Transverse colon (tissue), 4 donors: ENCODE measurements at regions not wholly inside any gene's neighbourhood (a gene's known extent, or its start where the extent isn't known, plus 50 kb on each side); places are given as distances from the start of the nearest gene placed in this dataset.
"Not testable (repeated sequence)": the region's sequence is repeated elsewhere in the genome, so short reads cannot be mapped to it uniquely, and the experiment has no call there.

ENCODE experiments used
- DNase-seq: peaks from one replicate; pipeline ENCODE4 v3.0.0-alpha.2; 2019
- H3K27ac ChIP-seq, 4 donors: fragments of 200-600 bp; sonication (generic); 2 replicates each; pipeline ENCODE4 v1.5.1; 2016 to 2018; ENCODE audit warnings: inconsistent platforms in 4 of 4
- H3K27me3 ChIP-seq: fragments of 200-600 bp; sonication (generic); 2 replicates; pipeline ENCODE4 v1.5.1; 2017; ENCODE audit warnings: inconsistent platforms
- H3K36me3 ChIP-seq, 4 donors: fragments of 200-600 bp; sonication (generic); 2 replicates each; pipeline ENCODE4 v1.5.1; 2017 to 2019; ENCODE audit warnings: inconsistent platforms in 4 of 4
- H3K4me1 ChIP-seq, 4 donors: fragments of 200-600 bp; sonication (generic); 2 replicates each; pipeline ENCODE4 v1.5.1; 2017 to 2020; ENCODE audit warnings: inconsistent platforms in 4 of 4
- H3K4me3 ChIP-seq, 4 donors: fragments of 200-600 bp; sonication (generic); 1 replicate in 1 of 4; 2 replicates in 3 of 4; pipeline versions ENCODE4 v1.5.1 to v1.6.1; 2017 to 2019; ENCODE audit warnings: inconsistent platforms in 4 of 4
- H3K9me3 ChIP-seq, 2 donors: fragments of 200-600 bp; sonication (generic); 2 replicates each; pipeline ENCODE4 v1.5.1; 2017 to 2019; ENCODE audit warnings: inconsistent platforms in 2 of 2
- CTCF ChIP-seq, 5 experiments: fragments of 200-600 bp in 3 of 5; fragments of 450-650 bp in 2 of 5; sonication (generic) in 3 of 5; IDR thresholded peaks; 1 replicate in 2 of 5; 2 replicates in 3 of 5; pipeline ENCODE4 v1.5.1; 2016 to 2017; ENCODE audit warnings: antibody characterized with exemption in 5 of 5, inconsistent platforms in 3 of 5, mild to moderate bottlenecking in 2 of 5, moderate library complexity in 1 of 5
- EP300 ChIP-seq: sonication (generic); formaldehyde crosslinking; IDR thresholded peaks from one replicate; pipeline ENCODE4 v1.6.1; 2017; ENCODE audit warnings: antibody characterized with exemption, low read depth
- POLR2A ChIP-seq: fragments of 450-650 bp; IDR thresholded peaks from one replicate; pipeline ENCODE4 v1.6.1; 2016; ENCODE audit warnings: antibody characterized with exemption, mild to moderate bottlenecking, moderate library complexity
- POLR2AphosphoS5 ChIP-seq, 3 donors: sonication (generic); formaldehyde crosslinking; IDR thresholded peaks; one replicate each; pipeline ENCODE4 v1.6.1; 2016; ENCODE audit warnings: antibody characterized with exemption in 3 of 3
- WGBS, 2 donors: methylation state at CpG; one replicate each; pipeline ENCODE4 v1.1.5; 2018; ENCODE audit warnings: low coverage in 1 of 2; 5-methylcytosine and 5-hydroxymethylcytosine counted together
- in situ Hi-C, 4 donors: fragments of 200-750 bp; cut with MboI; loops; one replicate each; pipeline versions ENCODE4 v1.15.0 to v1.15.1; 2017; ENCODE audit warnings: low sequenced_read_pairs in 3 of 4, low pct_ligation_motif_present in 1 of 4, low pct_unique_long_range_greater_than_20kb in 1 of 4
- intact Hi-C: fragments of 100-400 bp; cut with DNase I; formaldehyde crosslinking; loops from one replicate; pipeline ENCODE4 v1.15.1; 2023; ENCODE audit warnings: low total_unique reads

GRCh38 chr1:219712506-219712905 is 99.6 kb upstream of the ZC3H11B start:
- TF ChIP-seq POLR2A (no peak), CTCF (IDR thresholded peaks at IDR 0.05) (no peak), EP300 (no peak), POLR2AphosphoS5 (IDR thresholded peaks at IDR 0.05) (no peak)
- no peaks in the 10 kb centered on the region for H3K27me3 ChIP-seq
- no peaks in the 10 kb centered on the region for H3K36me3 ChIP-seq
- DNase-seq: no peak
- intact Hi-C loops (no loop called here), in situ Hi-C loops (no loop called here)
- H3K9me3 ChIP-seq: no peaks in the 10 kb centered on the region
- no peak overlapping the region for H3K4me3 ChIP-seq
- no peaks in the 10 kb centered on the region for H3K4me1 ChIP-seq
- H3K27ac ChIP-seq: no peak overlapping the region
- WGBS, 2 donors: 65 to 79% methylated on average over 4 of the region's 4 CpGs

- Histone ChIP-seq H3K27me3 (no peaks in the 10 kb centered on the region), H3K4me1 (no peaks in the 10 kb centered on the region), H3K36me3 (no peaks in the 10 kb centered on the region), H3K9me3 (no peaks in the 10 kb centered on the region), H3K4me3 (no peak overlapping the region), H3K27ac (no peak overlapping the region)
- intact Hi-C loops (no loop called here), in situ Hi-C loops (no loop called here)
- TF ChIP-seq POLR2A (no peak), CTCF (IDR thresholded peaks at IDR 0.05) (no peak), POLR2AphosphoS5 (IDR thresholded peaks at IDR 0.05) (no peak), EP300 (no peak)
- 87 to 89% methylated on average over 6 of the region's 6 CpGs for WGBS, 2 donors
- DNase-seq: no peak
Observed at GRCh38 chr1:219710529-219711194, 97.8 kb upstream of the ZC3H11B start.

GRCh38 chr1:219708919-219709543 is 96.1 kb upstream of the ZC3H11B start:
- H3K27ac ChIP-seq: no peak overlapping the region
- no peaks in the 10 kb centered on the region for H3K9me3 ChIP-seq
- no peaks in the 10 kb centered on the region for H3K27me3 ChIP-seq
- TF ChIP-seq EP300: no peak
- no peak for TF ChIP-seq CTCF (IDR thresholded peaks at IDR 0.05)
- no peak for TF ChIP-seq POLR2AphosphoS5 (IDR thresholded peaks at IDR 0.05)
- no peak for TF ChIP-seq POLR2A
- in situ Hi-C loops (no loop called here), intact Hi-C loops (no loop called here)
- H3K4me1 ChIP-seq: no peaks in the 10 kb centered on the region
- H3K36me3 ChIP-seq: no peaks in the 10 kb centered on the region
- H3K4me3 ChIP-seq: no peak overlapping the region
- WGBS, 2 donors: 64 to 70% methylated on average over 6 of the region's 6 CpGs
- no peak for DNase-seq

GRCh38 chr1:219707885-219708284 is 95.0 kb upstream of the ZC3H11B start:
- H3K4me3 ChIP-seq, H3K27ac ChIP-seq, H3K9me3 ChIP-seq, H3K27me3 ChIP-seq, intact Hi-C loops, in situ Hi-C loops, H3K36me3 ChIP-seq, DNase-seq, H3K4me1 ChIP-seq: not testable (repeated sequence)
- 78 to 92% methylated on average over 1 of the region's 1 CpG for WGBS, 2 donors

GRCh38 chr1:219704331-219704730 is 91.4 kb upstream of the ZC3H11B start:
- H3K9me3 ChIP-seq, H3K27ac ChIP-seq, H3K36me3 ChIP-seq, intact Hi-C loops, in situ Hi-C loops, H3K4me3 ChIP-seq, H3K4me1 ChIP-seq, DNase-seq, H3K27me3 ChIP-seq: not testable (repeated sequence)
- WGBS, 2 donors: 66 to 67% methylated on average over 3 of the region's 3 CpGs
